GM23248 (cell line): ENCODE measurements at regions not wholly inside any gene's neighbourhood (a gene's known extent, or its start where the extent isn't known, plus 50 kb on each side); places are given as distances from the start of the nearest gene placed in this dataset.

ENCODE experiments used
- DNase-seq: peaks from one replicate; pipeline ENCODE4 v3.0.0-alpha.2; 2015
- H2AFZ ChIP-seq: fragments of 200-600 bp; sonication (generic); 2 replicates; pipeline ENCODE4 v1.6.1; 2016; ENCODE audit warnings: antibody characterized with exemption
- H3F3A ChIP-seq: fragments of 200-600 bp; sonication (generic); 2 replicates; pipeline ENCODE4 v1.6.1; 2016; ENCODE audit warnings: mild to moderate bottlenecking, antibody characterized with exemption, mixed run types; ENCODE audit not compliant: insufficient read depth
- H3K27ac ChIP-seq: fragments of 200-600 bp; sonication (generic); 2 replicates; pipeline ENCODE4 v1.5.1; 2016; ENCODE audit warnings: mild to moderate bottlenecking
- H3K27me3 ChIP-seq: fragments of 200-600 bp; sonication (generic); replicated peaks from 2 replicates; pipeline ENCODE4 v1.6.1; 2016; ENCODE audit warnings: mild to moderate bottlenecking; ENCODE audit not compliant: insufficient read depth
- H3K36me3 ChIP-seq: fragments of 200-600 bp; sonication (generic); 2 replicates; pipeline ENCODE4 v1.6.1; 2016; ENCODE audit warnings: low read depth, mild to moderate bottlenecking
- H3K4me1 ChIP-seq: fragments of 200-600 bp; sonication (generic); 2 replicates; pipeline ENCODE4 v1.6.1; 2016; ENCODE audit warnings: mild to moderate bottlenecking; ENCODE audit not compliant: insufficient read depth
- H3K4me2 ChIP-seq: fragments of 200-600 bp; sonication (generic); one replicate; pipeline ENCODE4 v1.6.1; 2016; ENCODE audit warnings: mild to moderate bottlenecking; ENCODE audit not compliant: unreplicated experiment
- H3K4me3 ChIP-seq: fragments of 200-600 bp; sonication (generic); 2 replicates; pipeline ENCODE4 v1.5.1; 2016; ENCODE audit warnings: mild to moderate bottlenecking
- H3K79me2 ChIP-seq: fragments of 200-600 bp; sonication (generic); 2 replicates; pipeline ENCODE4 v1.6.1; 2016; ENCODE audit warnings: mild to moderate bottlenecking; ENCODE audit not compliant: insufficient read depth
- H3K9ac ChIP-seq: fragments of 200-600 bp; sonication (generic); 2 replicates; pipeline ENCODE4 v1.6.1; 2016; ENCODE audit warnings: mild to moderate bottlenecking
- H3K9me2 ChIP-seq: fragments of 200-600 bp; sonication (generic); 2 replicates; pipeline ENCODE4 v1.6.1; 2016; ENCODE audit warnings: mixed run types, mild to moderate bottlenecking, moderate library complexity; ENCODE audit not compliant: insufficient read depth
- H3K9me3 ChIP-seq: fragments of 200-600 bp; sonication (generic); one replicate; pipeline ENCODE4 v1.6.1; 2017; ENCODE audit warnings: low read depth
- H4K20me1 ChIP-seq: fragments of 200-600 bp; sonication (generic); 2 replicates; pipeline ENCODE4 v1.6.0; 2016; ENCODE audit not compliant: insufficient read depth
- EZH2 ChIP-seq: fragments of 200-600 bp; sonication (generic); IDR thresholded peaks from 2 replicates; pipeline ENCODE4 v1.6.1; 2018; ENCODE audit warnings: antibody characterized with exemption, mild to moderate bottlenecking; ENCODE audit not compliant: insufficient read depth, poor library complexity, severe bottlenecking
- EZH2phosphoT487 ChIP-seq: fragments of 200-600 bp; sonication (generic); IDR thresholded peaks from 2 replicates; pipeline ENCODE4 v1.6.1; 2018; ENCODE audit warnings: antibody characterized with exemption, moderate library complexity, mild to moderate bottlenecking, low read depth; ENCODE audit not compliant: insufficient read depth
- WGBS, 2 experiments: methylation state at CpG; one replicate each; pipeline ENCODE4 v1.1.6; 2015 to 2017; ENCODE audit warnings: low lambda C conversion rate in 2 of 2, low coverage in 1 of 2; ENCODE audit errors: missing lambda C conversion rate in 2 of 2; 5-methylcytosine and 5-hydroxymethylcytosine counted together
- in situ Hi-C: fragments of 300-500 bp; cut with MboI; formaldehyde crosslinking; loops from 2 replicates; pipeline ENCODE4 v1.15.0; 2020

DNA sequence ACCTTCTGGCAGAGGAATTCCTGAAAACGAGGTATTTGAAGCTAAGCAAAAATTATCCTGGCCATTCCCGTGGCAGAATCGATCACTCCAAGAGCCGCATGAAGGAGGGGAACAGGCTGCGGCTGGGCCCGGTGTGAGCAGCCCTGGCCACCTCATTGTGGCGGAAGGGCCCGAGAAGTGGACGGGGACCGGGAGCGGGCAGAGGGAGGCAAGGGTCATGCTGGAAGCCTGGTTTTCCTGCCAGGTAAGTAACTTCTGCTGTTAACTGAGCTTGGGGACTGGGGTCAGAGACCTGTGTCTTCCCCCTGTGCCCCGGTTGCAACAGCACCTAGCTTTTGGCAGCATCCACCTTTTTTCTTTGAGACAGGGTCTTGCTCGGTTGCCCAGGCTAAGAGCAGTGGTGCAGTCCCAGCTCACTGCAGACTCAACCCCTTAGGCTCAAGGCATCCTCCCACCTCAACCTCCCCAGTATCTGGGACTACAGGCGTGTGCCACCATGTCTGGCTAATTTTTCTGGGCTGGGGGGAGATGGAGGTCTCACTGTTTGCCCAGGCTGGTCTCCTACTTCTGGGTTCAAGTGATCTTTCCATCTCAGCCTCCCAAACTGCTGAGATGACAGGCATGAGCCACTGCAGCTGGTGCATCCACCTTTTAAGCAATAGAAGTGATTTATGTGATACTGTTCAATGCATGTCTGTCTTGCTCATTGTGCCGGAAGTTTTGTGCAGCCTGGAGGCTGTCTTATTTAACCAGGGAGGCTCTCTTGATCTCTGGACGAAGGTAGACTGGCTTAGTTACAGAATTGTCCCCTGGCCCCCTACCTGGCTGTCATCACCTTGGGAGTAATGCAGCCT is 174.0 kb upstream of the MYL2 start:
- Histone ChIP-seq H3K36me3 (no peaks in the 10 kb centered on the region), H3K9me3 (no peaks in the 10 kb centered on the region), H3K9ac (no peak overlapping the region), H3K4me1 (no peaks in the 10 kb centered on the region), H3K27me3 (peaks cover 45% of the 10 kb centered on the region), H2AFZ (no peak overlapping the region), H3K79me2 (no peaks in the 10 kb centered on the region), H4K20me1 (no peaks in the 10 kb centered on the region), H3K4me2 (no peak overlapping the region), H3K4me3 (no peak overlapping the region), H3K9me2 (no peaks in the 10 kb centered on the region), H3F3A (no peaks in the 10 kb centered on the region), H3K27ac (no peak overlapping the region)
- DNase-seq = no peak
- no peak for TF ChIP-seq EZH2phosphoT487
- WGBS, 2 experiments = 49 to 50% methylated on average over 16 of the region's 16 CpGs
- in situ Hi-C loops = no loop called here

DNA sequence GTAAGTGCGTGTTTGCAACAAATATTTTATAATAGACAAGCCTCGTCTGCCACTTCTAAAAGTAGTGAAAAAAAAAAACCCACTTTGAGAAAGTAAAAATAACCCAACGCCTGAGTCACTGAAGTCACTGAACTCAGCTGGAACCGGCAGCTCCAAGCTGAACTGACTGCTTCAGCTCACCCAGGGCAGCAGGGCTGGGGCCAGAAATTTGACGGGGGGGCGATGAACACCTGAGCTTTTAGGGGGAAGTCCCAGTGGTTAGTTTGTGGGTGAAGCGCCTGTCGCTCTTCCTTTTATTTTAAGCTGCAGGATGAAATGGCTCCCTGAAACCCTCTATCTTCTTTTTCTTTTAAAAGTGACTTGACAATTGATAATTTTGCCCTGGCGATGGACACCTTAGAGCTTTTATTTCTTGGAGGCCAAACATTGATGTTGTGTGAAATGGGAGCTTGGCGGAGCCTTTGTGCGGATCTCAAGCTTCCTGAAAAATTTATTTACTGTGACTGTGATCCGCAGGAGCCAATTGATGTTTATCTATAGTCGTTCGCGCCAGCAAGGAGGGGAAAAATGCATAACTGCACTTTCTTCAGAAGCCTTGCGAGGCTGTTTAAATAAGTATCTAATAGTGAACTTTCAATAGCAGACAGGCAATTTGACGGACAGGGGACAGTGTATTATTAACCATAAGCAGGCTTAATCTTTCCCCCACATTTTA is 173.2 kb upstream of the MYL2 start:
- H3K9me3 ChIP-seq = no peaks in the 10 kb centered on the region
- no peak for DNase-seq
- H3K36me3 ChIP-seq = no peaks in the 10 kb centered on the region
- H3K9me2 ChIP-seq = no peaks in the 10 kb centered on the region
- no peaks in the 10 kb centered on the region for H3K79me2 ChIP-seq
- TF ChIP-seq EZH2phosphoT487 = no peak
- TF ChIP-seq EZH2 = no peak
- no peak overlapping the region for H2AFZ ChIP-seq
- in situ Hi-C loops = no loop called here
- no peaks in the 10 kb centered on the region for H4K20me1 ChIP-seq
- H3F3A ChIP-seq = no peaks in the 10 kb centered on the region
- no peak overlapping the region for H3K4me2 ChIP-seq
- H3K27me3 ChIP-seq = peaks cover 46% of the 10 kb centered on the region
- H3K9ac ChIP-seq = no peak overlapping the region
- H3K4me1 ChIP-seq = no peaks in the 10 kb centered on the region
- no peak overlapping the region for H3K4me3 ChIP-seq
- WGBS, 2 experiments = 43 to 45% methylated on average over 17 of the region's 17 CpGs
- H3K27ac ChIP-seq = no peak overlapping the region

DNA sequence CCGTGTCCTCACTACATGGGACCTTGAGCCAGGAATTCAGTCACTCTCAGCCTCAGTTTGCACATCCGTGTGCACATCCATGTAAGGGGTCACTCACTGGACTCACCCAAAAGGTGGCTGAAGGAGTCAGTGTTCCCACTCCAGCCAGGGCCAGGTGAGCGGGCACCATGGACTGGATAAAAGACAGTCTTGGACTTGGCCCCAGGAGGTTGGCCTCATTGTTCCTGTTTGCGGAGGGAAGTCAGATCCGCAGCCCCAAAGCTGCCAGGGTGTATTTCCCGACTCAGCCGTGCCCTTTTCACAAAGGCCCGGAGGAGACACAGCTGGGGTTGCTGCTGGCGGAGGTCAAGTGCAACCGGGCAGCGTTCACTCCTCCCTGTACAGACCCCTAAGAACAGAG is 170.7 kb upstream of the MYL2 start:
- Histone ChIP-seq H3K79me2 (no peaks in the 10 kb centered on the region), H3K27ac (no peak overlapping the region), H3K4me2 (no peak overlapping the region), H3K4me3 (no peak overlapping the region), H2AFZ (no peak overlapping the region), H4K20me1 (no peaks in the 10 kb centered on the region), H3K27me3 (peaks cover 47% of the 10 kb centered on the region), H3K9me3 (no peaks in the 10 kb centered on the region), H3F3A (no peaks in the 10 kb centered on the region), H3K9me2 (no peaks in the 10 kb centered on the region), H3K4me1 (no peaks in the 10 kb centered on the region), H3K9ac (no peak overlapping the region), H3K36me3 (no peaks in the 10 kb centered on the region)
- TF ChIP-seq EZH2phosphoT487 (no peak), EZH2 (no peak)
- no peak for DNase-seq
- WGBS, 2 experiments = 53 to 65% methylated on average over 11 of the region's 11 CpGs
- in situ Hi-C loops = no loop called here

DNA sequence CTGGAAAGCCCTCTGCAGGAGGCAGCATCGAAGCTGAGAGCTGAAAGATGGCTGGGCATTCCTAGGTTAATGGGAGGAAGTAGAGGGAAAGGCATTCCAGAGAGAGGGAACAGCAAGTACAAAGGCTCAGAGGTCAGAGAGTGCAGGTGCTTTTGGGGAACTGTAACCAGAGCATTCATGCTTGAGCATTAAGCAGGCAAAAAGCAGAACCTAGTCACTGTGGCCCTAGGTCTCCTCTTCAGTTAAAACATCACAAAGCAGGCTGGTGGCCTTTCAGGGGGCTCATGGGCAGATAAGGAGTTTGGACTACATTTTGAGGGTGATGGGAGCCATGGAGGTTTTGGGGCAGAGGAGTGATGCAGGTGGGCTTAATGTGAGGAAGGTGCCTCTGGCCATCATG is 169.2 kb upstream of the MYL2 start:
- Histone ChIP-seq H3K4me3 (no peak overlapping the region), H3K9me2 (no peaks in the 10 kb centered on the region), H3K9me3 (no peaks in the 10 kb centered on the region), H3K9ac (no peak overlapping the region), H4K20me1 (no peaks in the 10 kb centered on the region), H2AFZ (no peak overlapping the region), H3F3A (no peaks in the 10 kb centered on the region), H3K36me3 (no peaks in the 10 kb centered on the region), H3K4me1 (no peaks in the 10 kb centered on the region), H3K27ac (no peak overlapping the region), H3K79me2 (no peaks in the 10 kb centered on the region), H3K27me3 (peaks cover 48% of the 10 kb centered on the region), H3K4me2 (no peak overlapping the region)
- WGBS, 2 experiments = 35 to 68% methylated on average over 1 of the region's 1 CpG
- no peak for DNase-seq
- in situ Hi-C loops = no loop called here
- TF ChIP-seq EZH2phosphoT487 (no peak), EZH2 (no peak)
